Stimulated activated CD4-positive, alpha-beta T cell treated with anti-CD3 and anti-CD28 coated beads, Interleukin-12 subunit alpha, Interleukin-12 subunit beta, amount 100 ng/mL, for 48 hours (primary cell): ENCODE measurements at regions not wholly inside any gene's neighbourhood (a gene's known extent, or its start where the extent isn't known, plus 50 kb on each side); places are given as distances from the start of the nearest gene placed in this dataset.
"Not testable (repeated sequence)": the region's sequence is repeated elsewhere in the genome, so short reads cannot be mapped to it uniquely, and the experiment has no call there.

Experiments
- DNase-seq, 3 donors: peaks; one replicate each; pipeline ENCODE4 v3.0.0-alpha.2; 2020; ENCODE audit warnings: low read depth in 2 of 3, low spot score in 1 of 3

GRCh38 chr7:88615336-88615735 is 144.2 kb upstream of the ZNF804B start:
- DNase-seq: no peak

GRCh38 chr7:88614736-88615135 is 144.8 kb upstream of the ZNF804B start:
- DNase-seq: no peak

GRCh38 chr7:88610942-88611341 is 148.6 kb upstream of the ZNF804B start:
- DNase-seq: no peak

GRCh38 chr7:88600695-88601094 is 158.8 kb upstream of the ZNF804B start:
- no peak for DNase-seq

- DNase-seq: no peak
Observed at GRCh38 chr7:88599528-88599927, 160.0 kb upstream of the ZNF804B start.

- no peak for DNase-seq
Observed at GRCh38 chr7:88597941-88598425, 161.5 kb upstream of the ZNF804B start.

GRCh38 chr7:88590963-88591362 is 168.5 kb upstream of the ZNF804B start:
- no peak for DNase-seq

GRCh38 chr7:88589927-88590326 is 169.6 kb upstream of the ZNF804B start:
- no peak for DNase-seq

GRCh38 chr7:88586890-88587289 is 172.6 kb upstream of the ZNF804B start:
- DNase-seq: no peak

GRCh38 chr7:88586219-88586618 is 173.3 kb upstream of the ZNF804B start:
- DNase-seq: no peak

- DNase-seq: no peak
Observed at GRCh38 chr7:88576720-88577119, 182.8 kb upstream of the ZNF804B start.

- no peak for DNase-seq
Observed at GRCh38 chr7:88566162-88566729, 193.3 kb upstream of the ZNF804B start.

GRCh38 chr7:88565401-88565800 is 194.1 kb upstream of the ZNF804B start:
- no peak for DNase-seq

GRCh38 chr7:88556441-88556840 is 203.1 kb upstream of the ZNF804B start:
- DNase-seq: not testable (repeated sequence)

- not testable (repeated sequence) for DNase-seq
Observed at GRCh38 chr7:88554847-88555246, 204.7 kb upstream of the ZNF804B start.

GRCh38 chr7:88548399-88548798 is 211.1 kb upstream of the ZNF804B start:
- DNase-seq: no peak

GRCh38 chr7:88546808-88547207 is 212.7 kb upstream of the ZNF804B start:
- DNase-seq: peak in 2 of 3 donors; percentile 2 to 17

GRCh38 chr7:88545663-88546062 is 213.8 kb upstream of the ZNF804B start:
- no peak for DNase-seq

- DNase-seq: no peak
Observed at GRCh38 chr7:88540012-88540411, 219.5 kb upstream of the ZNF804B start.

GRCh38 chr7:88539518-88539917 is 220.0 kb upstream of the ZNF804B start:
- no peak for DNase-seq

GRCh38 chr7:88523645-88524044 is 217.0 kb upstream of the STEAP4 start:
- DNase-seq: no peak

GRCh38 chr7:88522771-88523293 is 216.1 kb upstream of the STEAP4 start:
- no peak for DNase-seq

- no peak for DNase-seq
Observed at GRCh38 chr7:88516429-88516828, 209.7 kb upstream of the STEAP4 start.
